H1 (cell line): ENCODE measurements at regions not wholly inside any gene's neighbourhood (a gene's known extent, or its start where the extent isn't known, plus 50 kb on each side); places are given as distances from the start of the nearest gene placed in this dataset.

ENCODE experiments used
- CEBPB ChIP-seq: IDR thresholded peaks from 2 replicates; pipeline ENCODE4 v1.6.1; 2012; ENCODE audit warnings: low read depth, low read length
- CHD7 ChIP-seq: fragments of 300-600 bp; sonication (generic); IDR thresholded peaks from 2 replicates; pipeline ENCODE4 v1.7.1; 2012; ENCODE audit warnings: low read length, moderate library complexity, mild to moderate bottlenecking, inconsistent platforms; ENCODE audit not compliant: insufficient replicate concordance

GRCh38 chr13:64997438-64997837 is 2232.7 kb downstream of the PCDH9 start (continued):
- no peak for TF ChIP-seq CHD7
- no peak for TF ChIP-seq CEBPB
